Ammon's horn (tissue), 1 donor: ENCODE measurements at regions not wholly inside any gene's neighbourhood (a gene's known extent, or its start where the extent isn't known, plus 50 kb on each side); places are given as distances from the start of the nearest gene placed in this dataset.
"Not testable (repeated sequence)": the region's sequence is repeated elsewhere in the genome, so short reads cannot be mapped to it uniquely, and the experiment has no call there.

Experiments
- DNase-seq: peaks from one replicate; pipeline ENCODE4 v3.0.0-alpha.2; 2016; ENCODE audit warnings: low spot score

GRCh38 chr14:28946267-28946666 lies 179.7 kb downstream of the FOXG1 start:
- DNase-seq: no peak

- no peak for DNase-seq
Measured at GRCh38 chr14:28949503-28949902, 182.9 kb downstream of the FOXG1 start.

GRCh38 chr14:28952161-28952560 lies 185.6 kb downstream of the FOXG1 start:
- DNase-seq: no peak

- DNase-seq: no peak
Measured at GRCh38 chr14:28952666-28953065, 186.1 kb downstream of the FOXG1 start.

- no peak for DNase-seq
Measured at GRCh38 chr14:28953973-28954372, 187.4 kb downstream of the FOXG1 start.

- DNase-seq: no peak
Measured at GRCh38 chr14:28966416-28967233, 200.0 kb downstream of the FOXG1 start.

- DNase-seq: no peak
Measured at GRCh38 chr14:28975084-28975483, 208.5 kb downstream of the FOXG1 start.

- no peak for DNase-seq
Measured at GRCh38 chr14:28982228-28982627, 215.6 kb downstream of the FOXG1 start.

- DNase-seq: no peak
Measured at GRCh38 chr14:28983279-28983678, 216.7 kb downstream of the FOXG1 start.

GRCh38 chr14:28987516-28987915 lies 220.9 kb downstream of the FOXG1 start:
- no peak for DNase-seq

- not testable (repeated sequence) for DNase-seq
Measured at GRCh38 chr14:28997196-28997595, 230.6 kb downstream of the FOXG1 start.

- DNase-seq: no peak
Measured at GRCh38 chr14:28999656-29000055, 233.1 kb downstream of the FOXG1 start.

- no peak for DNase-seq
Measured at GRCh38 chr14:29005647-29006046, 239.1 kb downstream of the FOXG1 start.

- no peak for DNase-seq
Measured at GRCh38 chr14:29007990-29008389, 241.4 kb downstream of the FOXG1 start.

GRCh38 chr14:29016050-29016900 lies 249.7 kb downstream of the FOXG1 start:
- DNase-seq: peak; percentile 9

GRCh38 chr14:29023505-29023904 lies 256.9 kb downstream of the FOXG1 start:
- DNase-seq: not testable (repeated sequence)

GRCh38 chr14:29027441-29027840 lies 260.9 kb downstream of the FOXG1 start:
- DNase-seq: not testable (repeated sequence)

GRCh38 chr14:29027941-29028705 lies 261.5 kb downstream of the FOXG1 start:
- DNase-seq: not testable (repeated sequence)

- no peak for DNase-seq
Measured at GRCh38 chr14:29028973-29029582, 262.5 kb downstream of the FOXG1 start.

- DNase-seq: peak; percentile 57
Measured at GRCh38 chr14:29030121-29030520, 263.5 kb downstream of the FOXG1 start.

GRCh38 chr14:29030970-29031369 lies 264.4 kb downstream of the FOXG1 start:
- no peak for DNase-seq

GRCh38 chr14:29035134-29035533 lies 268.5 kb downstream of the FOXG1 start:
- peak; percentile 57 for DNase-seq
